Fibroblast of skin of back (primary cell): ENCODE measurements at regions not wholly inside any gene's neighbourhood (a gene's known extent, or its start where the extent isn't known, plus 50 kb on each side); places are given as distances from the start of the nearest gene placed in this dataset.

Experiments
- DNase-seq: peaks from one replicate; pipeline ENCODE4 v3.0.0-alpha.2; 2013

GRCh38 chr2:824954-825353 lies 125.7 kb upstream of the SNTG2 start:
- no peak for DNase-seq

GRCh38 chr2:824524-824923 lies 126.1 kb upstream of the SNTG2 start:
- no peak for DNase-seq

- DNase-seq = no peak
Measured at GRCh38 chr2:821546-821945, 129.1 kb upstream of the SNTG2 start.

- no peak for DNase-seq
Measured at GRCh38 chr2:819601-820000, 131.0 kb upstream of the SNTG2 start.

- no peak for DNase-seq
Measured at GRCh38 chr2:819121-819520, 131.5 kb upstream of the SNTG2 start.

GRCh38 chr2:817336-818015 lies 133.2 kb upstream of the SNTG2 start:
- DNase-seq = no peak

GRCh38 chr2:816278-816677 lies 134.4 kb upstream of the SNTG2 start:
- no peak for DNase-seq

GRCh38 chr2:810397-810796 lies 133.2 kb upstream of the TMEM18 start:
- no peak for DNase-seq

GRCh38 chr2:807300-807699 lies 130.1 kb upstream of the TMEM18 start:
- no peak for DNase-seq

- no peak for DNase-seq
Measured at GRCh38 chr2:805664-806063, 128.5 kb upstream of the TMEM18 start.

GRCh38 chr2:797993-798392 lies 120.8 kb upstream of the TMEM18 start:
- no peak for DNase-seq

- no peak for DNase-seq
Measured at GRCh38 chr2:797556-797955, 120.3 kb upstream of the TMEM18 start.

- DNase-seq = no peak
Measured at GRCh38 chr2:796141-796985, 119.2 kb upstream of the TMEM18 start.

- DNase-seq = no peak
Measured at GRCh38 chr2:795531-796041, 118.4 kb upstream of the TMEM18 start.

GRCh38 chr2:794554-795241 lies 117.5 kb upstream of the TMEM18 start:
- no peak for DNase-seq

- no peak for DNase-seq
Measured at GRCh38 chr2:793236-793635, 116.0 kb upstream of the TMEM18 start.

- DNase-seq = no peak
Measured at GRCh38 chr2:792687-793086, 115.5 kb upstream of the TMEM18 start.

GRCh38 chr2:790634-791245 lies 113.5 kb upstream of the TMEM18 start:
- DNase-seq = no peak

GRCh38 chr2:790081-790480 lies 112.9 kb upstream of the TMEM18 start:
- DNase-seq = no peak

- no peak for DNase-seq
Measured at GRCh38 chr2:789529-789928, 112.3 kb upstream of the TMEM18 start.

GRCh38 chr2:788227-789032 lies 111.2 kb upstream of the TMEM18 start:
- no peak for DNase-seq

- DNase-seq = no peak
Measured at GRCh38 chr2:784753-785152, 107.5 kb upstream of the TMEM18 start.
